Retinal pigment epithelial cell (primary cell): ENCODE measurements at regions not wholly inside any gene's neighbourhood (a gene's known extent, or its start where the extent isn't known, plus 50 kb on each side); places are given as distances from the start of the nearest gene placed in this dataset.
A peak's percentile ranks its signal among the peaks of the same experiment; 100 is the strongest.

Experiments
- DNase-seq: peaks from one replicate; pipeline ENCODE4 v3.0.0-alpha.2; 2010; ENCODE audit warnings: low read depth
- H3K4me3 ChIP-seq: 2 replicates; pipeline ENCODE4 v1.5.1; 2011; ENCODE audit warnings: mild to moderate bottlenecking, low read length, control low read depth, moderate library complexity
- TF ChIP-seq, protein P1 (sequence below): conservative IDR thresholded peaks from 2 replicates; pipeline ENCODE4 v1.5.1; 2011; ENCODE audit warnings: low read depth, low read length, control low read depth, inconsistent platforms

- TF ChIP-seq, protein P1, sequence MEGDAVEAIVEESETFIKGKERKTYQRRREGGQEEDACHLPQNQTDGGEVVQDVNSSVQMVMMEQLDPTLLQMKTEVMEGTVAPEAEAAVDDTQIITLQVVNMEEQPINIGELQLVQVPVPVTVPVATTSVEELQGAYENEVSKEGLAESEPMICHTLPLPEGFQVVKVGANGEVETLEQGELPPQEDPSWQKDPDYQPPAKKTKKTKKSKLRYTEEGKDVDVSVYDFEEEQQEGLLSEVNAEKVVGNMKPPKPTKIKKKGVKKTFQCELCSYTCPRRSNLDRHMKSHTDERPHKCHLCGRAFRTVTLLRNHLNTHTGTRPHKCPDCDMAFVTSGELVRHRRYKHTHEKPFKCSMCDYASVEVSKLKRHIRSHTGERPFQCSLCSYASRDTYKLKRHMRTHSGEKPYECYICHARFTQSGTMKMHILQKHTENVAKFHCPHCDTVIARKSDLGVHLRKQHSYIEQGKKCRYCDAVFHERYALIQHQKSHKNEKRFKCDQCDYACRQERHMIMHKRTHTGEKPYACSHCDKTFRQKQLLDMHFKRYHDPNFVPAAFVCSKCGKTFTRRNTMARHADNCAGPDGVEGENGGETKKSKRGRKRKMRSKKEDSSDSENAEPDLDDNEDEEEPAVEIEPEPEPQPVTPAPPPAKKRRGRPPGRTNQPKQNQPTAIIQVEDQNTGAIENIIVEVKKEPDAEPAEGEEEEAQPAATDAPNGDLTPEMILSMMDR, result no peak
- no peak for DNase-seq
- H3K4me3 ChIP-seq, result no peak overlapping the region
Observed at GRCh38 chr5:38726279-38726678, 119.5 kb upstream of the OSMR start.

- H3K4me3 ChIP-seq, result no peak overlapping the region
- peak; percentile 27 for DNase-seq
- TF ChIP-seq, protein P1, result no peak
Observed at GRCh38 chr5:38728029-38728428, 117.8 kb upstream of the OSMR start.

DNA sequence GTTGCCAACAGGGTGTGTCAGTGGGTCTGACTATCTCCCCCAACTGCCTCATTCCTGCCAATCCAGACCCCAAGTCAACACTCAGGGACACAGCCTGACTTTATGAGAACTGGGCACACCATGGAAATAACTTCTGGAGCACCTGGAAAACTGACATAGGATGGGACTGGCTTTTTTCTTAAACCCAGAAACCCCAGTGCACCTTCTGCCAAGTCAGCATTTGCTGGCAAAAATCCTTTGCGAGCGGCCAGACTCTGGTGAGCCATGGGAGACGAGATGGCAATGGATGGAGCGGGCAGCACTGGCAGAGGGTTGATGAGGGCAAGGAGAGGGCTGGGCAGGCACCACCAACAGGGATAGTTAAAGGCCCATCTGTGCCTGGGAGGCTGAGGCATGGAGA, 114.4 kb upstream of the OSMR start:
- no peak for DNase-seq
- no peak overlapping the region for H3K4me3 ChIP-seq
- TF ChIP-seq, protein P1, result no peak

GRCh38 chr5:38734353-38734752, 111.5 kb upstream of the OSMR start:
- H3K4me3 ChIP-seq, result no peak overlapping the region
- no peak for DNase-seq
- TF ChIP-seq, protein P1, result no peak

DNA sequence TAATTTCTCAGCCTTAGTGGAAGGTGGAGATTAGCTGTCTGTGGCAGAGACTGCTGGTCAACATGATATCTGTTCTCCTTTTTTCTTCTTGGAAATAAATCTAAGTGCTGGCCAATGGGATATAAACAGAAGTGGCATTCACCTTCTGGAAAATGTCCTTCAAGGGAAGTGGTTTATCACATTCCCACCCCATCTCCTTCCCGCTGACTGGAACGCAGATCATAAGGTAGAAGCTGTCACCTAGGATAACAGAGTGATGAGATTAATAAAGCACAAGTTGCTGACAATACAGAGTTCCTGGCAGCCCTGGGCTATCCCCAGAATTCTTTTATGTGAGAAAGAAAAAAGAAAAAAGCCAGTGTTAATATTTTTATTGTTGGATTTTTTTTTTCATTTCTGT, 109.7 kb upstream of the OSMR start:
- TF ChIP-seq, protein P1, result no peak
- no peak overlapping the region for H3K4me3 ChIP-seq
- DNase-seq, result no peak

DNA sequence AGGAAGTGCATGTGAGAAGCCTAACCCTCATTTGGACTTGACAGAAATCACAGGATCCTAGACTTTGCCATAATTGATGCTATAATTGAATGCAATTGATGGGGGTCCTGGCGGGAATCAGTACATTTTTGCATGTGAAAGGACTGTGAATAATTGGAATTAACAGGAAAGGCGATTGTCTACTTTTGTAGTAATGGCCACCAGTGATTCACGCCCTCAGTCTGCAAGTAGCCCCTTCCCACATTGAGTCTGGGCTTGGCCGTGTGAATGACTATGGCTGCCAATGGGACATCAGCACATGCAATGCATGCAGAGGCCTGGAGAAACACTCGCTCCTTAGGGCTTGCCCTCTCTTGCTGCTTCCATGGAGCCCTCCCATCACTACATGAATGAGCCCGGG, 107.8 kb upstream of the OSMR start:
- H3K4me3 ChIP-seq, result no peak overlapping the region
- no peak for DNase-seq
- TF ChIP-seq, protein P1, result no peak

GRCh38 chr5:38739011-38739704, 106.7 kb upstream of the OSMR start:
- no peak for DNase-seq
- no peak overlapping the region for H3K4me3 ChIP-seq
- TF ChIP-seq, protein P1, result no peak
